ENCODE measurements at regions not wholly inside any gene's neighbourhood (a gene's known extent, or its start where the extent isn't known, plus 50 kb on each side); places are given as distances from the start of the nearest gene placed in this dataset.
"Not testable (repeated sequence)": the region's sequence is repeated elsewhere in the genome, so short reads cannot be mapped to it uniquely, and the experiment has no call there.

DNA sequence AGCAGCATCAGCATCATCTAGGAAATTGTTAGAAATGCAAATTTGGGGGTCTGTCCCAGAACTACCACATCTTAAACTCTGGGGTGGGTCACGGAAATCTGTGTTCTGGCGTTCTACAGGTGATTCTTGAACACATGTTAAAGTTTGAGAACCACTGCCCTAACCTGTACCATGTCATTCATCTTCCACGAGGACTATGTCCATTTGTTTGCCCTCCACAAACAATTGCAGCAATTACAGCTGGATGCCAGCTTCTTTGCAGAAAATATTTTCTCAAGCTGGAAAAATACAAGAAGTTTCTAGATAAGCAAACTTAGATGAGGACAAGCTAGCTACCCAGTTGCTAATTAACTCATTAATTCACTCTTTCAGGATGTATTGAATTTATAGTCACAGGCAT is 54.1 kb downstream of the MAFB start:
- FAIRE-seq (no peak), DNase-seq (ENCODE audit: insufficient read length, low spot score) (no peak)
- TF ChIP-seq, protein P1, sequence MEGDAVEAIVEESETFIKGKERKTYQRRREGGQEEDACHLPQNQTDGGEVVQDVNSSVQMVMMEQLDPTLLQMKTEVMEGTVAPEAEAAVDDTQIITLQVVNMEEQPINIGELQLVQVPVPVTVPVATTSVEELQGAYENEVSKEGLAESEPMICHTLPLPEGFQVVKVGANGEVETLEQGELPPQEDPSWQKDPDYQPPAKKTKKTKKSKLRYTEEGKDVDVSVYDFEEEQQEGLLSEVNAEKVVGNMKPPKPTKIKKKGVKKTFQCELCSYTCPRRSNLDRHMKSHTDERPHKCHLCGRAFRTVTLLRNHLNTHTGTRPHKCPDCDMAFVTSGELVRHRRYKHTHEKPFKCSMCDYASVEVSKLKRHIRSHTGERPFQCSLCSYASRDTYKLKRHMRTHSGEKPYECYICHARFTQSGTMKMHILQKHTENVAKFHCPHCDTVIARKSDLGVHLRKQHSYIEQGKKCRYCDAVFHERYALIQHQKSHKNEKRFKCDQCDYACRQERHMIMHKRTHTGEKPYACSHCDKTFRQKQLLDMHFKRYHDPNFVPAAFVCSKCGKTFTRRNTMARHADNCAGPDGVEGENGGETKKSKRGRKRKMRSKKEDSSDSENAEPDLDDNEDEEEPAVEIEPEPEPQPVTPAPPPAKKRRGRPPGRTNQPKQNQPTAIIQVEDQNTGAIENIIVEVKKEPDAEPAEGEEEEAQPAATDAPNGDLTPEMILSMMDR (IDR thresholded peaks at IDR 0.05; ENCODE audit: insufficient read depth, missing control alignments), result no peak

DNA sequence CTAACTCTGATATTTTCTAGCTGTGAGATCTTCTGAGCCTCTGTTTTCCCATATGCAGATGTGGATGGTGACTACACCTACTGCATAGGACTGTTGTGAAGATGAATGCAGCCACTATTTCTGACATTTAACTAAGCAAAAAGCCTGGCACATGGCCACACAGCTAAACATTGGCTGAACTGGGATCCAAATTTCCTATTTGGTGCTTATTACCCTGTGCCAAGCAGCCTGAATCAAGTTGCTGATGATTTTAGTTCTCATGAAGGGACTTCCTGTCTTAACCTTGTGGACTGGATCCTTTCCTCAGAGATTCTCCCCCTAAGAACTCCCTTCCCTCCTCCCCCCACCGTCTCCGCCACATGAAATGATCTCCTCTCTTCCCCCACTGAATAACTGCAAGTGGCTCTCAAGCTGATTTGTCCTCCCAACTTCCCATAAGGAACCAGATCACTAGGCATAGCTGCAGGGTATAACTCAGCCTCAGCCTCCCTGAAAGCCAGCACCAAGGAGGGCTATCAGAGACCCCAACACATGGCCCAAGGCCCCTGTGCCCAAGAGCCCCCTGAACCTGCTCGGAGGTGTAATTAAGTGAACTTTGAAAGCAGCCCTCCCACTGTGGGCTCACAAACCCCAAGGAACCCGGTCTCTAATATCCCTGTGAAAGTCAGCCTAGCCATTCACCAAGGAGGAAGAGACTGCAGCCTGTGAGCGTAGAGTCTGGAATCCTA is 55.7 kb downstream of the MAFB start:
- TF ChIP-seq, protein P1 (IDR thresholded peaks at IDR 0.05; ENCODE audit: insufficient read depth, missing control alignments), result no peak
- FAIRE-seq (no peak), DNase-seq (ENCODE audit: insufficient read length, low spot score) (no peak)

DNA sequence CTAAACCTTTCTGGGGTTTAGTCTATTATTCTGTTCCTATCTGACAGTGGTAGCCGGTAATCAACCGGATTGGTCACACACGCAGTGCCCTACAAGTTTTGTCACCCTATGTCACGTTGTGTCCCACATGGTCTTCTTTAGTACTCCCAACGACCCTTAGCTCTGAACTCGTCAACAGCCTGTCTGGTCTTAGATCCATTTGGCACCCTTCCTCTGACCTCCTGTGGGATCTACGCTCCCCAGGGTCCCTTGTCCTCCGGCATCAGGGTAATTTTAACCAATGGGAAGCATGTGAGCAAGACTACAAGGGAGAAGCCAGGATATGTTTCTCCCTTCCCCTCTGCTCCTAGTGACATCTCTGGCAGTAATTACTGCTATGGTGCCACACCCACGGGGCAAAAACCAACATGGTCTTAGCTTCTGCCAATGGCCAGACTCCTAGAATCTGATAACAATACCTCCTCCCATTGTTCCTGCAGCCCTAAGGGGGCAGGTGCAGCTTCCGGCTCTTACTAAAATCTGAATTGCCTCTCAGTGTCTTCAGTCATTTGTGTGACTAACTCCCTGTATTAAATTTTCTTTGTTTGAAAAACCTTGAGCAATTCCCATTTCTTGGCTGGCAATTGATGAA is 56.6 kb downstream of the MAFB start:
- DNase-seq (ENCODE audit: insufficient read length, low spot score) (no peak), FAIRE-seq (no peak)

DNA sequence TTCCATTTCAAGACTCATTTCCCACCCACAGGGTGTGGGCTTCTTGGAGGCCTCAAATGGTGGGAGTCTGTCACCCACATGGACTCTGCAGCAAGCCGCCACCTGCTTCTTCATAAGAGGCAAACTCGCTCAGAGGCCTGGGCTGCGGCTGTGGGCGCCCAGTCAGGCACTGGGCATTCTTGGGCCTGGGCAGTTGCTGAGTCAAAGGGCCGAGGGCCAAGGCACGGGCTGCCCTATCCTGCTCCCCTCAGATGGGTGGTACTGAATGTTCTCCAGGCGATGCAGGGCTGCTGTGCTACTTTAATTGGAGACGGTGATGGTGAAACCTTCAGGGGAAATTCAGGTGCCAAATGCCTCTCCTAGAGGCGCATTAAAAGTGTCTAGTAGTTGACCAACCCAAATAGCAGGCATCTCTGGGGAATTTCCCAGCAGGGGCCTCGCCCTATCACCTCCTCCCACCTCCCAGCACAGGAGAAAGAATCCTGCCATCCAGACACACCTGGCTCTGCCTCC is 57.9 kb downstream of the MAFB start:
- FAIRE-seq, result no peak

More for the DNA sequence above, 56.6 kb downstream of the MAFB start:
- TF ChIP-seq, protein P1 (IDR thresholded peaks at IDR 0.05; ENCODE audit: insufficient read depth, missing control alignments), result no peak

DNA sequence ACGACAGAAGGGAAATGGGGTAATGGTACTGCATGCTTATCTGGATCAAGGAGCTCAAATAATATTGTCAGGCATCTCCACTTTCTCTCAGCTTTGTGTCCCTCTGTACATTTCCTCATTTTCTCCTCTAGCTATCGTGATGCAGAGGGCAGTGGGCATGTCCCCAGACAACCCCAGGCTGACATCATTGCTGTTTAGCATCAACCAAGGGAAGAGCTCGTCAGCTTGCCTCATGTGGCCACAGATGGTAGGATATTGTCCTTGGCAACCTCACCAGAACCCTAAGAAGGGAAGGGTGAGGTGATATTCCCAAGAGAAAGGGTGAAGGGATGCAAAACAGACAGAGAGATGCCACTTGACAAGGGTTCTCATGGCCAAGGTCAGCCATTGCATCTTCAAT is 58.3 kb downstream of the MAFB start:
- FAIRE-seq, result no peak
- TF ChIP-seq, protein P1 (IDR thresholded peaks at IDR 0.05; ENCODE audit: insufficient read depth, missing control alignments), result no peak
- no peak for DNase-seq (ENCODE audit: insufficient read length, low spot score)

More for the DNA sequence above, 57.9 kb downstream of the MAFB start:
- TF ChIP-seq, protein P1 (IDR thresholded peaks at IDR 0.05; ENCODE audit: insufficient read depth, missing control alignments), result no peak
- DNase-seq (ENCODE audit: insufficient read length, low spot score), result no peak

DNA sequence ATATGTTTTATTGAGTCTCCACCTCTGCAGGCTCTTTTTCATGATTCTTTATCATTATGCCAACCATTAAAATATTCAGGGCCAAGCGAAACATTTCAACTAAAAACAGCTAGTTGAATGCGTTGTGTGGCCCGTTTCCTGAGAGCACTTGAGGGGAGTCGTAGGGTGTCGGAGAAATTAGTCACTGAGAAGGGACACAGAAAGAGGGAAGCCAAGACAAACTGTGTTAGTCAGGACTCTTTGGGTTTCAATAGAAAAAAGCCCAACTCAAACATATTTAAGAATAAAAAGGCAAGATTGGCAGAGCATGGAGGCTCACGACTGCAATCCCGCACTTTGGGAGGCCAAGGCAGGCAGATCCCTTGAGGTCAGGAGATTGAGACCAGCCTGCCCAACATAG is 58.9 kb downstream of the MAFB start:
- no peak for FAIRE-seq
- no peak for DNase-seq (ENCODE audit: insufficient read length, low spot score)
- TF ChIP-seq, protein P1 (IDR thresholded peaks at IDR 0.05; ENCODE audit: insufficient read depth, missing control alignments), result no peak

DNA sequence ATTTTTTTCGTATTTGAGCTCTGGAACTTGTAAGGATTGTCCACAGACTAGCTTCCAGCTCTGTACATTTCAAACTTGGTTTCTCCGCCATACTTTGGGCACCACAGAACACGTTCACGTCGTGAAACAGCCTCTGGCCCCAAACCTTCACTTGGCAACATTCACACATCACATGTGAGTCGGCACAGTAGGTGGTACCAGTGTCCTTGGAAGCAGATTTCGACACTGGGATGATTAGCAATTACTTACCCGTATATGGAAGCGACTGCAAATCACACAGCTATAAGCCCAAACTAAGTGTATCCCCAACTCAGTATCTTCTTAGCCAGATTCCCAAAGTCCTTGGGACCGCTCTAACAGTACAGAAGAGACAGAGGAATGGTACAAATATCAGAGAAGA is 60.2 kb downstream of the MAFB start:
- DNase-seq (ENCODE audit: insufficient read length, low spot score) (no peak), FAIRE-seq (no peak)
- TF ChIP-seq, protein P1 (IDR thresholded peaks at IDR 0.05; ENCODE audit: insufficient read depth, missing control alignments), result no peak

DNA sequence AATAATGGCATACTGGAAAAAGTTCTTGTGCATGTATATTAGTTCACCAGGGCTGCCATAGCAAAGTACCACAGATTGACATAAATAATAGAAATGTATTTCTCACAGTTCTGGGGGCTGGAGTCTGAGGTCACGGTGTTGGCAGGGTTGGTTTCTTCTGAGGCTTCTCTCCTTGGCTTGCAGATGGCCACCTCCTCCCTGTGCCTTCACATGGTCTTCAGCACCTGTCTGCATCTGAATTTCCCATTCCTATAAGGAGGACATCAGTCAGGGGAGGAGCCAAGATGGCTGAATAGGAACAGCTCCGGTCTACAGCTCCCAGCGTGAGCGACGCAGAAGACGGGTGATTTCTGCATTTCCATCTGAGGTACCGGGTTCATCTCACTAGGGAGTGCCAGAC is 70.0 kb downstream of the MAFB start:
- not testable (repeated sequence) for FAIRE-seq; DNase-seq (ENCODE audit: insufficient read length, low spot score)

Data from D721Med (cell line).